GM21723 (cell line): ENCODE measurements at regions not wholly inside any gene's neighbourhood (a gene's known extent, or its start where the extent isn't known, plus 50 kb on each side); places are given as distances from the start of the nearest gene placed in this dataset.

Experiments used
- ATAC-seq: cut with Tn5 transposase; IDR thresholded peaks from one replicate; pipeline ENCODE4 v1.9.1; 2021; ENCODE audit warnings: mild to moderate bottlenecking, moderate library complexity; ENCODE audit not compliant: unreplicated experiment

DNA sequence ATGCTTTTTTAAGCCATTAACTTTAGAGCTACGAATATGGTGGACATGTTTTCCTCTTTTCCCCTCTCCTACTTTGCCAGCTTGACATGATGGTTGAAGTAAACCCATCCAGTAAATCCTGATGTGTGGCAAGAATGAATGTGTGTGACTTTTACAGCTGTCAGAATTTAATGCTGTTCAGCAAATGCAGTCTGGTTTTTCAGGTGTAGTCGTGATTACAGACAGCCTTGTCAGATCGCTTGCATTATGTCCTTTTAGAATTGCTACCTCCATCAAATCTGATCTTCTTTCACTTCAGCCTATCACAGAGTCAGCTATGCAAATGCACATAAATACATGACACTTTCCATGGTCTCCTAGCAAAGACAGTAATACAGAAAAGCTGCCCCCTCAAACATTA is 278.5 kb downstream of the FBXO15 start:
- no peak for ATAC-seq

- ATAC-seq = no peak
Observed at GRCh38 chr18:73861771-73862170, 285.9 kb downstream of the FBXO15 start.

GRCh38 chr18:73859837-73860397 is 287.7 kb downstream of the FBXO15 start:
- ATAC-seq = no peak

- no peak for ATAC-seq
Observed at GRCh38 chr18:73852789-73853549, 294.7 kb downstream of the FBXO15 start.

DNA sequence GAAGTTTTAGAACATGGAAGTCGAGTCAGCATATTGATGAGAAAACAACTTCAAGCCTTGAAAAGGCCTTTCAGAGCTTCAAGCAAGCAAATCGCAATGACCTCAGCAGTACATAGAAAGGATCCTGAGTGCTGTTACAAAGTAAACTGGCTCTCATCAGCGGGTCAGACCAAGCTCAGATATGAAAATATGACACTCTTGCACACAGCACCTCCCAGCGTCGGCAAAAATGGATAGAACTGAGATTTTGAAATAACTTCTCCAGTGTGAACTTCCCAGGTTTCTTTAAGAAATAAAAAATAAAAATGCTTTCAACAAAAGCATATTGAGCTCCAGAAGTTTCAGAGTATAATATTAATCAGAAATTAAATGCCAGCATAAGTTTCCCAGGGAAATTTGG is 296.9 kb downstream of the FBXO15 start:
- ATAC-seq = no peak

GRCh38 chr18:73848656-73849055 is 299.0 kb downstream of the FBXO15 start:
- ATAC-seq = no peak

DNA sequence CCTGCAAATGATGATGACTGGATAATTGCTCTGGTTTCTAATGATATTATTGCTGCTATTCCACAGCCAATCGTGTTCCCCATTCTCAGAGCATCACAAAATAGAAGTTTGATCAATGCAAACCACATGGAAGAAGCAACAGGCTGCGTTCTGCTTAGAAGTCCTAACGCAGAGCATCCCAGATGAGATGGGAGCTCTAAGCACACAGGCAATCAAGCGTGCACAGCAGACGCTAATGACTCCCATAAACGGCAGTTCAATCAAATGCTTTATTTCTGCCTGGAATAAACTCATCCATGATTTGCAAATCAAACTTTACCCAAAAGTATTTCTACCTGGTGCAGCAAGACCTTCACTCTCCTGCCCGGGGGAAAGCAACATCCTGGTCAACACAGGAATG is 304.2 kb downstream of the FBXO15 start:
- ATAC-seq = no peak

DNA sequence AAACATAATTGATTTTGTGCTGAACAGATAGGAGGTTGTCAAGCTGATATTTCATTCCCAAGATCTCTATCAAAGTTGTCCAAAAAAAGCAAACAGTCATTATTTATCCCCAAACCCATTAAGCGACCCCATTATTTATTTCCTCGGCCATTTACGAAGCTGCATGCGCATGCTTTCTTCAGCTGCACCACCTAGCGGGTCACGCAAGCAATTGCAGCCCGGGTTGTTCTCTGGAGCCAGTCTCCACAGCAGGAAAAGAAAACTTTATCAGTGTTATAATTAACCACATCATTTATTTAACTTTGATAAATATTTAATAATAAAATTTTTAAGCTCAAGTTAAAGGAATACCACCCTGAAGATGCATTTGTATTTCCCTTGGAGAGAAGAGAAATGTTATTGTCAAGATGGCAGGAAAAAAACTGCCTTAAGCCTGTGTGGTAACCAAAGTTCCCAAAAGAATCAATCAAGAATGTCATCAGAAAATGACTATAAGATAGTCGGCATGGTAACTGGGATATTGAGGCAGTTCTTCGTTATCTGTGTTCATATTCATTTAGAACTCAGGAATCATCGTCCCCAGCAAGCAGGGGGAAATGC is 304.7 kb downstream of the FBXO15 start:
- ATAC-seq = peak; percentile 91

- ATAC-seq = no peak
Observed at GRCh38 chr18:73841661-73842060, 306.0 kb downstream of the FBXO15 start.

DNA sequence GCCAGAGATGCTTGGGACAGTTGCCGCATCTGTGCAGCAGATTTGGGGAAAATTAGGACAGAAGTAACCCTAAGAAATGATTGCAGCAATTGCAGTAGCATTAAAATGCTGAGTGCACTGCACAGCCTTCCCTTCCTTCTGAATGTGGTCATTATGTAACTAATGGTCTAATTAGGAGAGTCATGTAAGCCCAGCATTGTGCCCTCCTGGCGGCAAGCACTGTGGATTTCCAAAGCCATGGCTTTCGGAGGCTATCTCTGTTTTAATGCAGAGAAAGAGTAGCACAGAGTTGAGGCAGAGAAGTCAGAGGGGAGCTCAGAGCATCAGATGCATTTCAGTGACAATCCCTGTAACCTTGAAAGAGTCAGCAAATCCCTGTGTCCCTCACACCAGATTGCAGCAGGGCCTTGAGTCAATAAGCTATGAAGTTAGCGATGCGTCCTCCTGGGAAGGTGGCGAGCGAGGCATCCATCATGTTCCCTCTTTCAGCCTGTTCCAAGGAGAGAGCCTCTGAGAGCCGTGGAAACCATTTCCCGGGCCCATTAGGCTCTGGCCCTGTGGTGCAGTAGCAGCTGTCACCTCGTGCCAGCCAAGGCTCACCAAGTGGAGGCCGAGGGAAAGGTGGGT is 307.2 kb downstream of the FBXO15 start:
- ATAC-seq = no peak

DNA sequence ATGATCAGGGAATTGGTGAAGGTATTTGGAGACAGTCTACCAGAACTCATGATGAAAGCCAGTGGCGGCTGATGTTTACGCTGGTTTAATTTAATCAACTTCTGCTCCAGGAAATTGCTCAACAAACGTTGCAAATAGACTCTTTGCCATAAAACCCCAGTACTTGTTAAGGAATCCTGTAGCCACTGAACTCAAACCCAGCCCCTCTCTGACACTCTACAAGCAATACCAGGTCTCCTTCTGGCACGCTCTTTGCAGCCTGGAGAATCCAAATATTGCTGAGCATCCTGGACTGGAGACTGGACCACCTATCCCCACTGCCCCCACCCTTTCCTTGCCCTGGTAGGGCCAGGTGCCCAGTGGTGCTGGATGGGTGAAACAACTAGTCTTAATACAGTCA is 308.2 kb downstream of the FBXO15 start:
- ATAC-seq = no peak

DNA sequence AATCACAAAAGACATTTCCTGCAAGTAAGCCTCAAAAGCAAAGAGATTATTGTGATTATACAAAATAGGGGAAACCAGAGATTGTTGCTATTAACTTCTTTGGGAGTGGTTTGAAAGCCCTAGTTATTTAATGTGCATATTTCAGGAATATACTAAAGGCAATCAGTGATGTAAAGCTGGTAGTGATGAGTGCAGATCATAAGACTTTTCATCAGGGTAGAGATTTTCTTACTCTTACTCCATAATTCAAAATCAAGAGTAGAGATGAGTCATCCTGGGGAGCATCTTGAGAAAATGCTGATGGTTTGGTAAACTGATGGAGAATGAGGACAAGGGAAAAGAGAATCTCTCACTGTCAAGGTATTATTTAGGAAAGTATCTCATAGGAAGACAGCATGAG is 309.5 kb downstream of the FBXO15 start:
- no peak for ATAC-seq

- no peak for ATAC-seq
Observed at GRCh38 chr18:73835656-73836364, 311.8 kb downstream of the FBXO15 start.

DNA sequence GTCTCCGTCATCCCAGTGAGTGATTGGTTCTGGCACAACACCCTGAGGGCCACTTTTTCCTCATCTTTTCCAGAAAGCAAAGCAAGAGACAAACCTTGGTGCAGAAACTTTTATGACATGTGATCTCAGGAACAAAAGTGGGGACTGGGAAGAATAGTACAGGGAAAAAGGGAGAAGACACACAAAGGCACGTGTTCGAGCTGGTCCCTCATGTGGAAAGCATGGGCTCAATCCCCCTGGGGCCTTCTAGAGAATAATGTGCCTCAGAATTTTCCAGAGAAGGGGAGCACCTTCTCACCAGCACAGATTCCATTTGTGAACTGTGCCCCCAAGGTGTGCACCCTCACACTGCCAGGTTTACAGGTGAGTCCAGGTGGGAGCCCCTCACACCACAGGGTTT is 312.6 kb downstream of the FBXO15 start:
- no peak for ATAC-seq

DNA sequence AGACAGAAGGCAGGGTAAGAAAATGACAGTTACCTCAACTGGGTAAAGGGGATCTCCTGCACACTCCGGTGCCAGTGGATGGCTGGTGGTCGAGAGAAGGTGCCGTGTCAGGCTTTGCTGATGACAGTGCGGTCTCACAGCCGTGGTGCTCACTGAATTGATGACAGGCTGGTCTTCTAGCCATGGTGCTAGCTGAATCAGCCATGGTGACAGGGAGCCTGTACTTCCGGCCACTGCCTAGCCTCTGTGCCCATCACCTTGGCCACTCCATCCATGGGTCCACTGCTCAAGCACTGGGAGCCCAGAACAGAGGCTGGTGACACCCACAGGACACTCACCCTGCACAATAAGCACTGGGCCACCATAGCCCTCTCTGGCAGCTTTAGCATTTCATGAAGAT is 315.9 kb downstream of the FBXO15 start:
- ATAC-seq = no peak

- ATAC-seq = no peak
Observed at GRCh38 chr18:73829146-73829545, 318.5 kb downstream of the FBXO15 start.

- ATAC-seq = no peak
Observed at GRCh38 chr18:73827801-73828200, 319.8 kb downstream of the FBXO15 start.

GRCh38 chr18:73826098-73826497 is 321.5 kb downstream of the FBXO15 start:
- no peak for ATAC-seq

- ATAC-seq = no peak
Observed at GRCh38 chr18:73824671-73825070, 323.0 kb downstream of the FBXO15 start.

DNA sequence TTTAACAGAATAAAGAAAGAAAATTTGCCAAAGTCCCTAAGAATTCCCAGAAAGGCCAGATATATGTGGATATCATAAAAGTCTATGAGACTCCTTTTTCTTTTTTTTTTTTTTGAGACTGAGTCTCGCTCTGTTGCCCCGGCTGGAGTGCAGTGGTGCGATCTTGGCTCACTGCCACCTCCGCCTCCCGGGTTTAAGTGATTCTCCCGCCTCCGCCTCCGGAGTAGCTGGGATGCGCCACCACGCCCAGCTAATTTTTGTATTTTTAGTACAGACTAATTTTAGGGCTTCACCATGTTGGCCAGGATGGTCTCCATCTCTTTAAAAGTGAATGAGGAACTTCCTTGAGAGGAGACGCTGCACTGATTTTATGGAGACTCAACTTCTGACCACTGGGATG is 335.2 kb downstream of the FBXO15 start:
- ATAC-seq = no peak

DNA sequence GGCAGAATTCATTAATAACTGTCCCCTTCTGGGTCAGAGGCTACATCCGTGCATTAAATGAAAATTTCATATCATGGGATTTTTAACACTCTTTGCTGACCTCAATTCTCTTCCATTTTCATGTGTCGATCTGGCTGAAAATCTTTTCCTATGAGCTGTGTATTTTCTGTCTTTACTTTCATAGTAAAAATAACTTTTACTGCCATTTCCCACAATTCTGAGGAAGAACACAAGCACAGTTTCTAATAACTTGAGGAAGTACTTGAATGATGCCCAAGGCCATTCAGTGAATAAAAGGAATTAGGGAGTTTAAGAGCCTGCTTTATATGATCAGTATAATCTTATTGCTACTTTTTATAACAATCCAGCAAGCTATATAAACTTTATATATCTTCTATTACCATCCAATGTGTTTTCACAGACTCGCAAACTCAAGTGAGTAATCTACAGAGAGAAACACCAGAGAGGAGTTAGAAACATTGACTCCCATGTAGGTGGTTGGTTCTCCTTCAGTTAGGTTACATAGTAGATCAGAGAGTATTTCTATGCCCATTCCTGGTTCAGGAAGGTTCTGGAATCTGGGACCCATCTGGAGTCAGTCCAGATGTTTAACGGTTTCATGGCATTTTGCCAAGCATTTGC is 340.0 kb downstream of the FBXO15 start:
- no peak for ATAC-seq
